AG08395 (cell line): ENCODE measurements at regions not wholly inside any gene's neighbourhood (a gene's known extent, or its start where the extent isn't known, plus 50 kb on each side); places are given as distances from the start of the nearest gene placed in this dataset.

ENCODE experiments used
- DNase-seq: peaks from one replicate; pipeline ENCODE4 v3.0.0; 2012; ENCODE audit warnings: mixed read lengths, low spot score

DNA sequence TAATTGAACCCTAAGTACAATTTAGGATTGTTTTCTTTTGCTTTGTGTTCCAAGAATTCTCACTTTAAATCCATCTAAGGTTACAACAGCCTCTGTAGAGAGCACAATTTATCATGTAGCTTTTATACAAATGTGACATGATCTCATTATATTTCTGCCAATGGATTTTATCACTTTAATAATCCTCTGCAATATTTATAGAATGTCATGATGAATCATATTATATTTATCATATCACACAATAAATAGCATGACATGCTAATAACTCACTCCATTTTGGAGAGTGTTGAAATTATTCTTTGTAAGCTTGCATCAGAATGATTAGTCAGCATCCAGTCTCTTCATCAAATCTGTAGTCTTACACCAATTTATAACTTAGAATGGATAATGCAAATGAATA, 280.6 kb upstream of the ZNF717 start:
- DNase-seq: no peak

DNA sequence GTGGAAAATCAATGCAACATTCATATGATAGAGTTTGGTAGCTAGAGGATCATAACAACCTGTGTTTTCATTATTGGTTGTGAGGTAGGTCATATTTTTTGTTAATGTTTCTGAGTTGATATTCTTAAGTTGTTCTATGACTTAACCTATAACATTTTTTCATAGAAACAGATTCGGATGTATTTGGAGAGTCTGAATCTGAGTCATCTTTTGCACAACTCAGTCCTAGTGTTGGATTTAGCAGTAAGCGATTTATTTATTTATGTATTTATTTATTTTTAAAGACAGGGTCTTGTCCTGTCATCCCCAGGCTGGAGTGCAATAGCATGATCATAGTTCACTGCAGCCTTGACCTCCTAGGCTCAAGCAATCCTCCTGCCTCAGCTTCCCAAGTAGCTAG, 292.8 kb upstream of the ZNF717 start:
- DNase-seq: no peak

DNA sequence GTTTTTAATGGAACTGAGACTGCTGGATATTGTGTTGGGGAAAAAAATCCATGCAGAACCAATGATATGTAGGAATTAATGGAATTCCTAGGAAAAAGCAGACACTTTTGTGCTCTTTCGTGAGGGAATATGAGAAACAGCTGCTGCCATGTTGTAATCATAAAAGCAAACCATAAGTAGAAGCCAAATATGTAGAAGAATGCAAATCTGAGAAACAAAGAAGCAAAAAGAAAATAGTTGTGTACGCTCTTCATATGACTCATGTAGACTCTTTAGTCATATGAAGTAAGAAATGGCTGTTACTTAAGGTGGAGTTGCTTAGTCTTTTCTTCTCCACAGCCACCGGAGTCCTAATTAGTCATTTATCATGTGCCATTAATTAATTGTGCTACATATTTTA, 298.6 kb upstream of the ZNF717 start:
- DNase-seq: peak; percentile 38

DNA sequence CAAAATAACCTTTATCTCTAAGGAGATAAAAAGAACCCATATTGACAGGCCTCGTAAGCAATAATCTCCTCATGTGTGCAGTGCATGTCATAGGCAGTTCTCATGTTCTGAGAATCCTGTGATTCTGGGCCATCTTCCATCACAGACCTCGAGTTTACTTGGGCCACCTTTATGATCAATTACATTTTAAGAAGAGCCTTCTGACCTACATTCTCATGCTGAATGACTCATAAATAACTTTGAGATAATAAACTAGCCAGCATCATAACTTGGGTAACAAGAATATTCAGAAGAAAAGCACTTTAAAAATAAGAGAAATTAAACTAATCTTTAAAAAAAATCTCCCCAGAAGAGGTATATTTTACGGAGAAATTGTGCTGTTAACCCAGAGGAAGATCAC, 310.7 kb upstream of the ZNF717 start:
- no peak for DNase-seq

DNA sequence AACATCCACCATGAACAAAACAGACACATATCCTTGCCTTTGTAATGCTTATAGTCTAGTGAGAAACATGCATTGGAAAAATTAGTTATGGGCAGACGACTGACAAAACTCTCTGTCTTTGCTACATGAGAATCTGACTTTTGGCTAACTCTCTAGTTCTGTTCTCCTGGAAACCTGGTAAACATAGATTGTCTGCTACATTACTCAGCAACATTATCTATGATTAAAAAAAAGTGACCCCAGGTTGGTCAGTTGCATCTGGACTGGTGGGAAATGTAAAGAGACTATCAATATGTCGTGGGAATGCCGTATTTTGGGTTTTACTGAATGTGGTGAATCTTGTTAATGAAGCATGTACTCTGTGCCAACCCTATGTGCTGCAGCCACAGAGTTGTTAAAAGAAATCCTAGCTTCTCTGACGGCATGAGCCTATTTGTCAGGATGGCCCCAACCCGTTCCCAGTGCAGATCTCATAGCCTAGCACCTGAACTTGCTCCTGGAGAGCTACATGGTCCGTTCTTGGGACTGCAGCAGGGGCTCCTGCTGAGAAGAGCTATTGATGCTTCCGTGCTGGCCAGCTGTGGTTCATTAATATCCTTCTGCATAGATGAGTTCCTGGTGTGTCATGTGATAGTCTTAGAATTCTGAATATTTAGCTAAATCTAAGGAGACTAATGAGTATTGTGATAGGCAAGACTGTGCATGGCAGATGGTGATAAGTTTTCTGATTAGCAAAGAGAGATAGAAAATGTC, 311.7 kb upstream of the ZNF717 start:
- peak; percentile 2 for DNase-seq

DNA sequence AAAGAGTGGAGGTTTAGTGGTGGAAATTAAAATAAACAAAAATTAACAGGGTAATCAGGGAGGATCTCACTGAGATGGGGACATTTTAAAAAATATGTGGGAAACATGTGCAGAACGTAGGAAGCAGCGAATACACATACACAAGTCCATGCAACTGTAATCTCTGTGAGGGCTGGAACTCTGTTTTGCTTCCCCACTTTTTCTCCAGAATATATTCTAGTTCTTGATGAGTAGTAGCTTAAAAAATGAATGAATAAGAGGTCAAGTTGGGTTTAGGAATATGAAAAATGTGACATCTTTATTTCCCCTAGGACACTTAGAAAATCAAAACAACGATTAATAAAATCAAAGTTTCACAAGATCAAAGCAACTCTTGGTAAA, 312.2 kb upstream of the ZNF717 start:
- peak; percentile 2 for DNase-seq

DNA sequence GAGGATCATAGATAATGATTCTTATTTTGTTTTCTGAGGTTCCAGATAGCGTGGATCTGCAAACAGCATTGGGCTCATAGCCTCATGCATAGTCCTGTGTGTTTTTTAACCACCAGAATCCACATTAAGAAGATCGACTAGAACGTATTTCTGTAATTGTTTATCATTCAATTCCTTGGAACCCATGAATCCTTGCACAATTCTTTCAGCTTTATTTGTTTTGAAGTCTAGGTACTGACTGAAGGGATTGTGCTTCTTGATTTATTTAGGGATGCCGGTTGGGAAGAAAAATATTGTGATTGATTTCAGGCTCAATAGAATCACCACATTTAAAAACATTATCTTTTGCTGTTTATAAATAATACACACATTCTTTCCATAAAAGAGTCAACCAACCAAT, 314.6 kb upstream of the ZNF717 start:
- no peak for DNase-seq

DNA sequence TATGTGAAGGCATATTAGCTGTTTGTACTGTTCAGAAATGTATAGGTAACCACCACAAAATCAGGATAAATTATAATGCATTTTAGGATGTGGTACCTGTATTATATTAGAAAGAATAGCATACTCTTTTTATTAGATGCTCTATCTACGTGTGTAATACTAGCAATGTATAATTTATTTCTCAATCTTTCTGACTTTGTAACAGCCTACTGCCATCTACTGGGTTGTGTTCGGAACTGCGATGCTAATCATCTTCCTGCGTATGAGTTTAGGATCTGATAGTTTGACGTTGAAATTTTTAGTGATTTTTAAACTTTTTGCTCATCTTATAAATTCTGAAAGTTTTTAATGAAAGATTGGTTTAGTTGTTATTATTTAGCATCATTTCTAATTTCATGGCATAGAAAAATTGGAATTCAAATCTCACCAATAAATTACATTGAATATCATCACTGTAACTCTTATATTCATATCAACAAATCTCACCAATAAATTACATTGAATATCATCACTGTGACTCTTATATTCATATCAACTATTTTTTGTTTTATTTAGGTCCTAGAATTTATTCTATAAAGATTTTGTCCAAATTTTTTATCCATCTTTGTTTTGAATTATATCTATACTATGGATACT, 322.7 kb upstream of the ZNF717 start:
- DNase-seq: peak; percentile 50

DNA sequence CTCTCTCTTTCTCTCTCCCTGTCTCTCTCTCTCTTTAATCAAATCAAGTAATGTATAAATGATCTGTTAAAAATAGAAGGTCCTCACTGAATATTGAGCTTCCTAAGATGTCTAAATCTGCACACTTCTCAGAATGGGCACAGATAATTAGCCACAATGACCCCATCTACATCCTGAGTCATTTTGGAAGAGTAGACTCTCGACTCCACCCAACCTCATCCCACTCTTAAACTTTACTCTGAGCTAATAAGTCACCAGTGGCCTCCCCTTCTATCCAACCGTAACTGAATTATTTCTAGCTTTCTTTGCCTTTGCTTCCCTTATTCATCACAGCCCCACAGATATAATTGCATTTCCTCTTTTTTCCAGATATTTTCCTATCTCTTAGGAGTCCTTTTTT, 326.5 kb upstream of the ZNF717 start:
- no peak for DNase-seq

DNA sequence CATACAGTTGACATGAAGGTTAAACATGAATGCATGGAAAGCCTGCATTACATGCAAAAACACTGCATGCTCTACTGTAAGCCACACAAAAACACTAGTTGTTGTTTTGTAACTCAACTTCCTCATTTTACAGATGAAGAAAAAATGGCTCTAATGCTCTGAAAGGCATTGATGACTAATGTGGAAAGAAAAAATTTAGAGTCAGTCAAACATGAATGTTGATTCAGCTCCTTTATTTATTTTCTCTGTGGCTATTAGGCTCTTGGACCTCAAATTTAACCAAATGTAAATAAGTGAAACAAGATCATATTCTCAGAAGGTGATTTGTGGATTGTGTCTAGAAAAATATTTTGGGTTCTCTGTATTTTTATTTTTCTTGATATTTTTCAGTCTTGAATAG, 336.7 kb upstream of the ZNF717 start:
- DNase-seq: peak; percentile 11

DNA sequence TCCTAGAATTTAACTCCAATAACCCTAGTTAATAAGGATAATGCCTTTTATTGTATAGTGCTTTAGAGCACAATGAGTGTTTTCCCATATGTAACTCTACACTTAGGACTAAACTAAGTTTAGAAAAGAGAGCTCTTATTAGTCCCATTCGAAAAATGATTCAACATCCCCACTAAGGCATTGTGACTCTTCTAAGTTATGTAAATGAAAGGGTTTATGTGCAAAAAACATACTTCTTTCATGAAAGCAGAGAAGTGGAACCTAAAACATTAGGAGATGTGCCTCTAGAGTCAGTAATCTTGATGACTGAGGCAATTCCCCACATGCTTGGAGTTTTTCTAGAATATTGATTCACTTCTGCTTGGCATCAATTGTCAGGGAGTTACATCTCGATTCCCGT, 344.1 kb upstream of the ZNF717 start:
- no peak for DNase-seq

DNA sequence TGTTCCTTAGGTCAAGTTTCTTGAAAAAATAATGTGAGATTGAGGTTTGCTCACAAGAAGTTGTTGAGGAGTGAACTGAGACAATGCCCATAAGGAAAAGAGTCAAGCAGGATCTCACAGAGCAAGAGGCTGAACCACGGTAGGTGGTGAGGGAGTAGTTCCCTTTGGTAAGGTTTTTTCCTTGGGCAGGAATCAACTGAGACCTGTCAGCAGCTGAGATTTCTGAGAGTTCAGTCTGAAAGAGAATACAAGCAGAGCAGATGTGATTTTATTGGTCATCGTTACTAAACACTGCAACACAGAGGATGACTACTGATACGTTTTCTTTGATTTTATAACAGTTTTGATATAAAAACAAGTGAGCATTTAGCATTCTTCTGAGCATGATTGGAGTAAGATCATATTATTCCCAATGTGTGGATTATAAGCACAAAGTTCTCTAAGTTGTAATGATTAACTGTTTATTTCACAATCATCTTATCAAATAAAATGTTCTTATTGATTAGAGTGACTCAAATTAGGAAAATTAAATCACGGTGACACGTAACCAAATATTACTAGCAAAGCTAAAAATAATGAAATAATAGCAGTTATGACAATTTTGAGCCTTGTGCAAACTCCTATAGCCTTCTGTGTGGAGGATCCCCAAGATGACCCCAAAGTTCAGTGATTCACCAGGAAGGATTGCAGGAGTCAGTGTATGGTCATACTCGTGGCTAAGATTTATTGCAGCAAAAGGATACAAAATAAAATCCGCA, 346.2 kb upstream of the ZNF717 start:
- peak; percentile 54 for DNase-seq

DNA sequence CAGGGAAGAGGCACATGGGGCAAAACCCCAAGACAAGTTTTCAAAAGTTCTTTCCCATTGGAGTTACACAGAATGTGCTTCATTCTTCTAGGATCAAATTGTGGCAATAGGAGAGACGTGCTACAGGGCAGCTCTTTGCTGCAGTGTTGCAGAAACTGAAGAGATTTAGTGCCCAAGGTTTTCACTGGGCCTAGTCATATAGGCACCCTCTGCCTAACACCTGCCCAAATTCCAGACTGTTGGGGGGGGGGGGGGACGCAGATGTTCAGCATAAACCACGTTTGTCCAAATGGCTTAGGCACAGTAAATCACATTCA, 346.8 kb upstream of the ZNF717 start:
- DNase-seq: no peak

DNA sequence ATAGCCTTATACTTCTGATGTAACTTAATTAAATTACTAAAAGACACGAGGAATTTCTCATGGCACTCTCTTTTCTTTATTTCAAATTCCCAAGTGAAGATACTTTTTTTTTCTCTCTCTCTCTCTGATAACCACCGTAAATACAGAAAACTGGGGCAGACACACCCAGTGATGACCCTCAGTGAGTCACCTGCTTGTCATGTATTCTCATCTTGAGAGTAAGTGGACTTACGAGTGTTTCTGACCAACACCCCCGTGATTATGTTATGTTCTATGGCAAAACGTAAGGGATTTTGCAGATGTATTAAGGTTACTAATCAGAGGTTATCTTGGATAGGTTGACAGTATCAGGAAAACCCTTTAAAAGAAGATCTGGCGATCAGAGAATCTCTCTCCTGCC, 348.8 kb upstream of the ZNF717 start:
- peak; percentile 7 for DNase-seq

DNA sequence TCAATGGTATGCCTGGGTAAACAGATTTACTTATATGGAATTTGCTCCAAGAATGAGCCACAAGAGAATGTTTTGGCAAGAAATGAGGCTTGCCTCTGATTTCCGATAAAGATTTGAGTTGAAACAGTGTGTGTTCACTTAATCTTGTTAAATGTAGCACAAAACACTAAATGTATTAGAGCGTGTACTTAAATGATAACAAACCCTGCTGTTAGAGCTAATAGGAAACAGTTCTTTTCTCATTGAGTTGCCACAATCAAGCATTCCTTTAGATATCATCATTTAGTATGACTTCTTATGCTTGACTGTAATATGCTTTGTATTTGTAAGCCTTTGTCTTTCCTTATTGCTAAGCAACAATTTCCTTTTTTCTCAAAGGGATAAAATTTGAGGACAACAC, 353.6 kb upstream of the ZNF717 start:
- DNase-seq: peak; percentile 4

DNA sequence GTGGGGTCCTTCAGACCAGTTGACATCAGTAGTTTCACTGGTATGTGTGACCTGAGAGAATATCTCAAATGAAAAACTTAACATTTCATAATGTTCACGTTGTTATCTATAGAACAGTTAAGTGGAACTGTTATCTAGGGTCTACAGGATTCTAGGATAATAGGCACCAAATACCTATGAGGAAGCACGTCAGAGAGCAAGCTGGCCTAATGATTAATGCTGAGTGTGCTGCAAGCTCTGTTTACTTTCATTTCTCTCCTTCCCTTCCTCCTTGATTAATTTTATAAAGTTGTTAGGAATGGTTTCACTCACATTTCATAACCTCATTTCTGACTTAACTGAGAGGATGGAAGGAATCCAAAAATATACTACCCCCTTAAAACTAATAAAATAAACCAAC, 362.5 kb upstream of the ZNF717 start:
- DNase-seq: no peak

DNA sequence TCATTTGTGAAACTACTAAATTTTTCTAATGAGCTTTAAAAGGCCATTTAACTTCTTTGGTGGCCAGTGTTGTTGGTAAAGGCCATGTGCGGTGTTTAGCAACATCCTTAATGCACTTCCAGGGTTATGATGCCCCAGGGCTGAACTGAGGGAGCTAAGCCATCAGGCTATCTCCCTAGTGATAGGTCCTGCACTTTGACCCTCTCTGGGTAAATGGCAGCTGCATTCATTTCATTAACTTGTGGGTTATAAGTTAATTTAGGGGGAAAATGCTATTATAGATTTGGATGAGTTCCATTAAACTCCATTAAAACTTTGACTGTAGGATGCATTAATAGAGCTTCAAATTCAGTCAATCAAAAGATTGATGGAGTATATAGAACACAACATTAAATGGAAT, 366.7 kb upstream of the ZNF717 start:
- no peak for DNase-seq

DNA sequence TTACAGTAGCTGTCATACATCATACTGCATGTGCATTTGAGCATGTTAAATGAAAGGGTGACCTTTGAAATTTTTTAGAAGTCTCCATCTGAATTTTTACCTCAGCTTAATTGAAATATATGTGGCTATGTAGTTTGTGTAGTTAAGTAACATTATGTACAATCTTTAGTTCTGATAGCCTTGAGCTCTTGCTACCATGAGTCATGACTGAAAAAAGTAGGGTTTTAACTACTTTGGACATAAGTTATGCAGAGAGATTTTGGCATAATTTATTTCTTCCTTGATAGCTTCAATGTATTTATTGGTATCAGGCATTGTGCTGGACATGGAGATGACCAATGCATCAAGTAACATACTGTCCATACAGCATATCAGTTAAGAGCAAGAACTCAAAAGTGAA, 376.5 kb upstream of the ZNF717 start:
- DNase-seq: no peak

DNA sequence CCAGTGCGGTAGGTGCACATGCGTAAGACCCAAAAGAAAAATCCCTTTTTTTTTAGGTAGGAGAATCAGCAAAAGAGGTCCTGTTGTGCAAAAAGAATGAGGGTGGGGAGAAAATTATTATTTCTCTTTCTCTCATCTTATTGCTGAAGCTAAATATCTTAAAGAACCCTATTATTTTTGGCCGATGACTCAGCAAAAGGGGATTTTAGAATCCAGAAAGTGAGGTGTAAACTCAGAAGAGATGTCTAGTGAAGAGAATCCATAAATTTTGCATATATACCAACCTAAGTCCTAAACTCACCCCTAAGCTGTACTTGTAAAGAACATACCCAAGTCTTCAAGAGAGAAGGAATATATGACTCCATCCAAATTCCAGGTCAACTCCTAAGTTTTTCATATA, 386.3 kb upstream of the ZNF717 start:
- DNase-seq: no peak

DNA sequence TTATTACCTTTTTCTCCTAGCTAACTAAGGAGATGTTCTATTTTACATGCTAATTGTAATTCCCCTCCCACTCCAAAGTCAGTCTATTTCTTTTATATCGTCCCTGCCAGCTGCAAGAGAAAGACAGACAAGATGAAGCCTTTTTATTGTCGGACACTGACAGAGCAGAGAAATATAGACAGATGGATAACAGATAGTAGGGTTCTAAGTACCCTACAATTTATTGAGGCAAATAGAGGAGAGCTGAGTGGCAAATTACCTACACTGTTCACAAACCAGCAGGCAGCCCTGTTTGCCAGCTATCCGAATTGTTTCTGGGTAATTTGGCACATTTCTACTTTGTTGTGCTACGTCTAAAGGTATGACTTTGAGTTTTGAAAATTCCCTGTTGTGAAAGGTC, 392.3 kb upstream of the ZNF717 start:
- DNase-seq: no peak

DNA sequence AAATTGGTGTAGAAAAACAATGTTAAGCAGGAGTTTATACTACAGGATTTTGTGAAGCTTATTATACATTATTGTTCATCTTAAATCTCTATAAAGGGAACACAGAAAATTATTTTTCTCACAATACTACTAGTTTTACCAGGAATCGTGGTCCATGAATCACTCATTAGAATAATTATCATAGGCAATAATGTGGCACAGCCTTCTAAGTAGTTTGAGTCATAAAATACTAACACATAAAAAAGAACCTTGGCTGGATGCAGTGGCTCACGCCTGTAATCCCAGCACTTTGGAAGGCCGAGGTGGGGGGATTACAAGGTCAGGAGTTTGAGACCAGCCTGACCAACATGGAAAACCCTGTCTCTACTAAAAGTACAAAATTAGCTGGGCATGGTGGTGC, 393.1 kb upstream of the ZNF717 start:
- no peak for DNase-seq

DNA sequence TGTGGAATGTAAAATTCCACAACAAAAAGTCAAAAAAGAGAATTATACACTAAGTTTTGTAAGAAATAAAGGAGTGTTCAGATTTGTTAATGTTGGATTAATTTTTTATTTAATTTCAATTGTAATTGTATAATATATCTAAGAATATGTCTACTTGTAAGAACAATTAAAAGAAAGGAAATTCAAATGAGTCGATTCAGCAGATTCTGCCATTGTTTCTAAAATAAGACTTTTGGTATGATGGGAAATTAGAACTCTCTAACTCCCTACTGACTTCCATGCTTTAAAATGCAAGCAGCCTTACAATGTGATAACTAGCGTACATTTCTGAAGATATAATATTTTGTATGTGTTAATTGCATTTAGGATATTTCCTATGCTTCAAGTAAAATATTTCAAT, 395.9 kb upstream of the ZNF717 start:
- no peak for DNase-seq

DNA sequence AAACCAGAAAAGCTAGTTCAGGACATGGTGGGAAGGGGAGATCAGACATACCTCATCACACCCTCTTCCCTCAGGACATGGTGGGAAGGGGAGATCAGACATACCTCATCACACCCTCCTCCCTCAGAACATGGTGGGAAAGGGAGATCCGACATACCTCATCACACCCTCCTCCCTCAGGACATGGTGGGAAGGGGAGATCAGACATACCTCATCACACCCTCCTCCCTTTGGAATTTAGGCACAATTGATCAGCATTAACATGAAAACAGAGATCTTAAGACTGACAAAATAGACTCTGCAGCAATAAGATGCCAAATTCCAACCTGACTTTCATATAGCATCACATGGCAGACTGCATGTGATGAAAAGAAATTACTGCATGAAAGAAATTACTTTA, 412.7 kb upstream of the ZNF717 start:
- no peak for DNase-seq

DNA sequence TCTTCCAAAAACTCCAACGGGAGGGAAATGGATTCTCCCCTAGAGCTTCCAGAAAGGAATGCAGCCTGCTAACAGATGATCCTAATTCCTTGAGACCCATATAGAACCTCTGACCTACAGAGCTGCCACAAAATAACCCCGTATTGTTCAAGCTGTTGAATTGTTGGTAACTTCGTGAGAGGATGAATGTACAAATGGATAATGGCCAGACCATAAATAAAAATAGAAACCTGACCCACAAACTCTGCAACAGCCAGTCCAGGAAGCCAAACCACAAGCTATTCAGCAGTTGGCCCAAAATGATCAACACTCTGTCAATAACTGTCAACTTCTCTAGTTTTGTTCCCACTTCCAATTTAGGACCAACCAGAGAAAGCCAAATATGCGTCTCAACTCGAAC, 414.0 kb upstream of the ZNF717 start:
- peak; percentile 4 for DNase-seq
